K562 (cell line): ENCODE measurements at regions not wholly inside any gene's neighbourhood (a gene's known extent, or its start where the extent isn't known, plus 50 kb on each side); places are given as distances from the start of the nearest gene placed in this dataset.

Experiments used
- CEBPG ChIP-seq, 3 experiments: fragments of 200-800 bp in 1 of 3; sonication (Bioruptor generic) in 1 of 3; sonication (generic) in 1 of 3; formaldehyde crosslinking in 1 of 3; IDR thresholded peaks in 2 of 3; conservative IDR thresholded peaks in 1 of 3; 2 replicates each; pipeline versions ENCODE4 v1.6.1 to v1.8.0; 2016 to 2022; ENCODE audit warnings: missing compliant biosample characterization in 2 of 3, missing genetic modification characterization in 2 of 3, mild to moderate bottlenecking in 1 of 3, missing genetic modification reagents in 1 of 3
- CTCF ChIP-seq, 3 experiments: IDR thresholded peaks in 2 of 3; conservative IDR thresholded peaks in 1 of 3; 2 replicates each; pipeline ENCODE4 v1.5.1; 2011 to 2012; ENCODE audit warnings: low read length in 3 of 3, mild to moderate bottlenecking in 3 of 3, control low read depth in 2 of 3, improper control_type of control experiment in 1 of 3, inconsistent platforms in 1 of 3, low read depth in 1 of 3, mixed read lengths in 1 of 3, moderate library complexity in 1 of 3; ENCODE audit not compliant: insufficient read depth in 2 of 3
- GTF2A2 ChIP-seq: IDR thresholded peaks from 2 replicates; pipeline ENCODE4 v1.6.1; 2016; ENCODE audit warnings: mild to moderate bottlenecking, missing genetic modification characterization, missing compliant biosample characterization
- HNRNPL ChIP-seq: fragments of 200-400 bp; formaldehyde crosslinking; IDR thresholded peaks from 2 replicates; pipeline ENCODE4 v1.6.1; 2017; ENCODE audit warnings: low read depth, mild to moderate bottlenecking, low read length
- NBN ChIP-seq: fragments of 450-650 bp; IDR thresholded peaks from 2 replicates; pipeline ENCODE4 v1.6.1; 2016; ENCODE audit warnings: low read depth, mild to moderate bottlenecking
- NR3C1 ChIP-seq: sonication (generic); formaldehyde crosslinking; IDR thresholded peaks from 2 replicates; pipeline ENCODE4 v1.8.1; 2022; ENCODE audit warnings: missing genetic modification reagents
- SIN3A ChIP-seq, 2 experiments: fragments of 150-350 bp in 1 of 2; IDR thresholded peaks; 2 replicates each; pipeline ENCODE4 v1.6.1; 2011 to 2016; ENCODE audit warnings: borderline replicate concordance in 2 of 2, low read depth in 2 of 2, low read length in 2 of 2, mild to moderate bottlenecking in 2 of 2, moderate library complexity in 2 of 2; ENCODE audit not compliant: control insufficient read depth in 1 of 2
- SP1 ChIP-seq: sonication (generic); formaldehyde crosslinking; IDR thresholded peaks from 2 replicates; pipeline ENCODE4 v1.8.1; 2022; ENCODE audit warnings: mild to moderate bottlenecking, missing genetic modification reagents
- TFAM ChIP-seq: fragments of 250-450 bp; sonication (Bioruptor Pico); conservative IDR thresholded peaks from 2 replicates; pipeline ENCODE4 v1.5.0; 2021; ENCODE audit warnings: mild to moderate bottlenecking, moderate library complexity
- YBX1 ChIP-seq: fragments of 450-650 bp; IDR thresholded peaks from 2 replicates; pipeline ENCODE4 v1.7.1; 2016; ENCODE audit warnings: mild to moderate bottlenecking
- ZNF217 ChIP-seq: sonication (generic); formaldehyde crosslinking; IDR thresholded peaks from 2 replicates; pipeline ENCODE4 v1.8.0; 2022; ENCODE audit warnings: mild to moderate bottlenecking, missing genetic modification reagents
- TF ChIP-seq, protein P1 (sequence below): fragments of 450-650 bp; formaldehyde crosslinking; conservative IDR thresholded peaks from 2 replicates; pipeline ENCODE4 v1.4.0; 2022; ENCODE audit warnings: mild to moderate bottlenecking, missing genetic modification characterization

- TF ChIP-seq NBN (no peak), CEBPG (CRISPR knock-in tag; IDR thresholded peaks at IDR 0.05) (no peak), CEBPG (tag; conservative IDR thresholded peaks at IDR 0.05 in 1 of 2, IDR thresholded peaks at IDR 0.05 in 1 of 2) (no peak), CTCF (IDR thresholded peaks at IDR 0.05 in 2 of 3, conservative IDR thresholded peaks at IDR 0.05 in 1 of 3; ENCODE audit: insufficient read depth in 2 of 3, low read depth in 1 of 3, low read length in 3 of 3) (no peak), HNRNPL (no peak), SP1 (no peak), YBX1 (no peak), ZNF217 (CRISPR knock-in tag) (no peak), TFAM (CRISPR knock-in tag) (no peak), GTF2A2 (tag) (no peak), SIN3A (IDR thresholded peaks at IDR 0.05; ENCODE audit: borderline replicate concordance in 2 of 2, control insufficient read depth in 1 of 2, low read depth in 2 of 2, low read length in 2 of 2) (no peak), NR3C1 (no peak)
- TF ChIP-seq, protein P1, sequence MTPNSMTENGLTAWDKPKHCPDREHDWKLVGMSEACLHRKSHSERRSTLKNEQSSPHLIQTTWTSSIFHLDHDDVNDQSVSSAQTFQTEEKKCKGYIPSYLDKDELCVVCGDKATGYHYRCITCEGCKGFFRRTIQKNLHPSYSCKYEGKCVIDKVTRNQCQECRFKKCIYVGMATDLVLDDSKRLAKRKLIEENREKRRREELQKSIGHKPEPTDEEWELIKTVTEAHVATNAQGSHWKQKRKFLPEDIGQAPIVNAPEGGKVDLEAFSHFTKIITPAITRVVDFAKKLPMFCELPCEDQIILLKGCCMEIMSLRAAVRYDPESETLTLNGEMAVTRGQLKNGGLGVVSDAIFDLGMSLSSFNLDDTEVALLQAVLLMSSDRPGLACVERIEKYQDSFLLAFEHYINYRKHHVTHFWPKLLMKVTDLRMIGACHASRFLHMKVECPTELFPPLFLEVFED (CRISPR knock-in tag): no peak
Measured at GRCh38 chr5:67677422-67677970, 480.9 kb upstream of the CD180 start.
